GM23338 (cell line): ENCODE measurements at regions not wholly inside any gene's neighbourhood (a gene's known extent, or its start where the extent isn't known, plus 50 kb on each side); places are given as distances from the start of the nearest gene placed in this dataset.

Experiments
- CREB1 ChIP-seq: fragments of 250-450 bp; sonication (Bioruptor Pico); IDR thresholded peaks from 2 replicates; pipeline ENCODE4 v1.5.0; 2020; ENCODE audit warnings: low read depth, mild to moderate bottlenecking, moderate library complexity
- CTCF ChIP-seq, 2 experiments: fragments of 200-600 bp in 1 of 2; sonication (generic) in 1 of 2; conservative IDR thresholded peaks; 2 replicates each; pipeline versions ENCODE4 v1.5.1 to v1.6.1; 2016 to 2017; ENCODE audit warnings: antibody characterized with exemption in 2 of 2, low read depth in 2 of 2, mild to moderate bottlenecking in 2 of 2, moderate library complexity in 1 of 2
- EZH2 ChIP-seq: fragments of 200-600 bp; sonication (generic); IDR thresholded peaks from one replicate; pipeline ENCODE4 v1.8.0; 2017; ENCODE audit warnings: antibody characterized with exemption, mild to moderate bottlenecking, low read depth; ENCODE audit not compliant: unreplicated experiment
- JUNB ChIP-seq: IDR thresholded peaks from one replicate; pipeline ENCODE4 v1.6.1; 2016; ENCODE audit warnings: antibody characterized with exemption; ENCODE audit not compliant: unreplicated experiment
- REST ChIP-seq: IDR thresholded peaks from one replicate; pipeline ENCODE4 v1.6.1; 2018; ENCODE audit warnings: antibody characterized with exemption; ENCODE audit not compliant: unreplicated experiment
- ZNF114 ChIP-seq: fragments of 250-450 bp; sonication (Bioruptor Pico); IDR thresholded peaks from 2 replicates; pipeline ENCODE4 v1.5.0; 2020; ENCODE audit warnings: mild to moderate bottlenecking, moderate library complexity
- ZNF331 ChIP-seq: fragments of 250-450 bp; sonication (Bioruptor Pico); IDR thresholded peaks from 2 replicates; pipeline ENCODE4 v1.5.0; 2020; ENCODE audit warnings: low read depth, mild to moderate bottlenecking, moderate library complexity

GRCh38 chr2:220394433-220394832, 767.0 kb downstream of the SLC4A3 start:
- TF ChIP-seq CTCF (conservative IDR thresholded peaks at IDR 0.05; ENCODE audit: low read depth in 2 of 2) (no peak), EZH2 (no peak), REST (no peak), ZNF331 (CRISPR knock-in tag) (no peak), ZNF114 (CRISPR knock-in tag) (no peak), CREB1 (CRISPR knock-in tag) (no peak), JUNB (no peak)
